ENCODE measurements at regions not wholly inside any gene's neighbourhood (a gene's known extent, or its start where the extent isn't known, plus 50 kb on each side); places are given as distances from the start of the nearest gene placed in this dataset.
A peak's percentile ranks its signal among the peaks of the same experiment; 100 is the strongest.

DNA sequence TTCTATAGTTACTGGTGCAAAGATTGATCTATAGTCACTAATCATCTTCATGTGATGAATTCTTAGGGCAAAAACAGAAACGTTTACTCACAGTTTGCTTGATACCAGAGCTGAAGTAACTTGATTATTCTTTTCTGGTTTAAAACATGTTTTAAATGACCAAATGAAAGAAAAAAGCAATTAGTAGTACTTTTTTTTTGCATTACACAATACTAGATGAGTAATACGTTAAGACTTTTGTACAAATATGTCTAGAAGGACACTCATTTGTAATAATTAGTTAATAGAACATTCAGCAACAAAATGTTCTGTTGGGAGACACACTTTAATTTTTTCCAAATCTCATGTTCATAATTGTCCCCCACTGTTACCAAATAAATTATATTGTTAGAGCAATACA is 523.2 kb downstream of the SOX2 start:
- DNase-seq, result no peak

DNA sequence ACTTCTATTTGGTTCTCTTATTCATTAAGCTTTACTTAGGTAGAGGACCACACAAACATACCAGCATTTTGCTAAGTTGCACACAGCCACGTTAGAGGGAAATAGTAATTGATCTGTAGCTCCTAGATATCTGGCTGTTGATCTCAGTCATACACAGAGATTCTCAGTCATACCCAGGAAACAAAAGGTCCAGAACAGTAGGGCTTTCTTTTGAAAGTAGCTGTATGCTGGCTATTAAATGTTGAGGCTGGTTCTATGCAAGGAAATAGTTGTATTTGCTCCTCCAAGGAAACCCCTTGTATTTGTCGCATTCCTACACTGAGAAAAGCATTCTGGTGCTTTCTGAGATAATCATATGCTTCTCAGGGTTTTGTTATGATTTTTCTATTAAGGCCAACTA is 523.8 kb downstream of the SOX2 start:
- DNase-seq, result no peak

DNA sequence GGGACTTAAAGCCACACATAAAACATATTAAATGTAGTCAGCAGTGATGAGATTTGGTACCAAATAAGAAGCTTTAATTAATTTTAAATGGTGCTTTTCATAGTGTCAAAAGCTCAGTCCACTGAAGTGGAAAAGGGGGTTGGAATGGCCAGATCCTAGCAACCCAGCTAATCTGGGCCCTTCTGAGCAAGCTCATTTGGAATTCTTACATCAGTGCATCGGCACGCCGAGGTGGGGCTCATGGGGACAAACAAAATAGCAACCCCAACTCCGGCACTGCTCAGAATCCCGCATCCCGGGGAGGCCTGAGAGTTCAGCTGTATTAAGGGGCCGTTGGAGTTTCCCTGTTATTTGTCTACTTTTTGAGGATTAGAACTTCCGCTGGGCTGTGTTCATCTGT is 526.4 kb downstream of the SOX2 start:
- DNase-seq, result no peak

DNA sequence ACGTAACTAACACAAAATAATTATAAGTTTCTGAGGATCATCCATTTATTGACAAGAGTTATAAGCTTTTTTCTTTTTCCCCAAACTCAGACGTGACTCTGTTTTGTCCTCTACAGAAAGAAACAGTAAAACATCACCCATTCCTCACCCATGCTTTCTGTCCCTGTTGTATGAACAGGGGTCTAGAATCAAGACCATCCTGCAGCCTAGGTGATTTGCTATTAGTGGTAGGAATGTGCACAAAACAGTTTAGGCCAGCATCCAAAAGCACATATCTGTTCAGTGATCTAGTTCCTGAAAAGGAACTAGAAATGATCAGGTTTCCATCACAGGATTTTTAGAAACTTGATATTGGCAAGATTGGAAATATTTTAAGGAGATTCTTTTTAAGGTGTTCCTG is 527.6 kb downstream of the SOX2 start:
- DNase-seq, result no peak

DNA sequence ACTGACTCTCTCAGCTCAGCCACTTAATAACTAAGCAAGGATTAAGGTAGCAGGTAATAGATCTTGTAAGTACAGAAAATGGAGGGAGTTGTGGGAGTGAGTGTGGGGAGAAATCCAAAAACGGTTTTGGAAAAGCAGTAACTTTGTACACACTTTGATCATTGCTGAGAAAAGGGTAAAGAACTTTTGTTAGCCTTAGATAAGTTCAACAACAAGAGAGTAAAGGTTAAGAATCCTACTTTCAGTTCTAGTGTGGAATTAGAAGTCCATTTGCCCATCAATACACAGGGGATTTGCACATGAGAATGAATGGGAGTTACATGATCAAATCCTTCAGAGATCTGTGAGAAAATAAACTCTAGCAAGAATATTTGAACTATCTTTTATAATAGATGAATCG is 528.7 kb downstream of the SOX2 start:
- no peak for DNase-seq

GRCh38 chr3:182241196-182241765 is 529.6 kb downstream of the SOX2 start:
- no peak for DNase-seq

- no peak for DNase-seq
These were observed 530.2 kb downstream of the SOX2 start for GRCh38 chr3:182241766-182242488.

DNA sequence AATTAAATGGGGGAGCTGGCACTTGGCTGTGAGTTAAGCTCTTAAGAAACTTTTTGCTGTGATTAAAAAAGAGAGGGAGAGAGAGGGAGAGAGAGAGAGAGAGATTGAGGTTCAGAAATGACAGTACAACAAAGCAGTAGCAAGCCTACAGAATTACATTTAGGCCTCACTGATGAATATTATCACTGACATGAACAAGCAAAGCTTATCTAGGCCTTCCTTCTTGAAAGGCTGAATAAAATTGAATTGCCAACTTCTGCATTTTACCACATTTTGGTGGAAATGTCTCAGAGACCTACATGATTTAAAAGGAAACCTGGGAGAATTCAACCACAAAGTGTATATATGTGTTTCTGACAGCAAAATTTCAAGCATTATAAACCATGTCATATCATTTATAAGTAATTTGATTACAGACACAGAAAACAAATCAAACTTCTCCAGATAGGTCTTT is 530.8 kb downstream of the SOX2 start:
- DNase-seq, result no peak

DNA sequence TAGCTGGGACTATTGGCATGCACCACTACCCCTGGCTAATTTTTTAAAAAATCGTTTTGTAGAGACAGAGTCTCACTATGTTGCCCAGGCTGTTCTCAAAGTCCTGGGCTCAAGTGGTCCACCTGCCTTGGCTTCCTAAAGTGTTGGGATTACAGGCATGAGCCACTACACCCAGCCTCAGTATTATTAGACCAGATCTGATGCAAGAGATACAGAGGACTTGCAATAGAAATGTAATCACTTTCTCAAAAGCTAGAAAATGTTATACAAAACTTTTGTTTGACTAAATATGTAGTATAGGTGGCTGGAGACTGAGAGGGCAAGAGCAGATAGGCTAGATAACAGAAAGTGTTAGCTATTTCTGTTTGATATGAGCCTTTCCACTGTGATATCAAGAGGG is 531.9 kb downstream of the SOX2 start:
- DNase-seq, result no peak

GRCh38 chr3:182244222-182244971 is 532.7 kb downstream of the SOX2 start:
- no peak for DNase-seq

GRCh38 chr3:182245059-182245458 is 533.3 kb downstream of the SOX2 start:
- no peak for DNase-seq

- no peak for DNase-seq
These were observed 535.1 kb downstream of the SOX2 start for GRCh38 chr3:182246870-182247269.

DNA sequence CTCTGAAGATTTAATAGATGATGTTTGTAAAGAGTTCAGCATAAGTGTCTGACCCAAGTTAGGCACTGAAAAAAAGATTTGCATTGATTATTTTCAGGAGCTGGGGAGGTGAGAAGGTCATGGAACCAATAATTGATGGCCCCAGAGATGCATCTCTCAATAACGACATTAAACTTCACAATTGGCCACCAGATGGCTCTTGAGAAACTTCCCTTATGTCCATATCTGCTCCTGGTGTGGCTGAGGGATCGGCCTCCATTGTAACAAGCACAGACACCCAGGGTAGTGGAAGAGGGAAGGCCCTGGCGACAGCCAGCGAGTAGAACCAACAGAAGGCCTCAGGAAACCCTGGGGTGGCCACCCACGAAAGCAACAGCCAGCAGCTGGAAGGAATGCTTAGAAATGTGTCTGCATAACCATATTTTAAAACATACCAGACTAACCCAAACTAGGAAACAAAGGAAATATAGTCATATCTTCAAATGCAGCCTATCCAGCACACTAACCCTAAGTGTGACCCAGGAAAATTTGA is 536.7 kb downstream of the SOX2 start:
- DNase-seq, result no peak

DNA sequence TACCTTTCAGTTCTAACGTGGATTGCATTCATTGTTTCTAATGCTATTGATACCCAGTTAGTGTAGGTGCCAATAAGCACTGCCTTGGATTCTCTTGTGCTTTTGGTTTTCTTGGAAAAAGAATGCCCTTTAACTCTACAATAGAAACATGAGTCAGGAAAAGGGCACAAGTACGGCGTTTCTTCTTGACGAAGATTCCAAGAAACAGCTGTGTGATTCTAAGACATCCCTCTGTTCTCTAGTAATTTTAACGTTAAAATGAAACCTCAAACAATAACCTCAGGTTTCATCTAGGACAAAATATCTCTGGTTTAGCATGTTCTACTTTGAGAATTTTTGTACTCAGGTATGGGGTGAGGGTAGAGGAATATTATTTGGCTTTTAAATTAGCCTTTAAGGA is 540.5 kb upstream of the ATP11B start:
- DNase-seq, result no peak

- DNase-seq, result no peak
These were observed 538.1 kb upstream of the ATP11B start for GRCh38 chr3:182255158-182255557.

DNA sequence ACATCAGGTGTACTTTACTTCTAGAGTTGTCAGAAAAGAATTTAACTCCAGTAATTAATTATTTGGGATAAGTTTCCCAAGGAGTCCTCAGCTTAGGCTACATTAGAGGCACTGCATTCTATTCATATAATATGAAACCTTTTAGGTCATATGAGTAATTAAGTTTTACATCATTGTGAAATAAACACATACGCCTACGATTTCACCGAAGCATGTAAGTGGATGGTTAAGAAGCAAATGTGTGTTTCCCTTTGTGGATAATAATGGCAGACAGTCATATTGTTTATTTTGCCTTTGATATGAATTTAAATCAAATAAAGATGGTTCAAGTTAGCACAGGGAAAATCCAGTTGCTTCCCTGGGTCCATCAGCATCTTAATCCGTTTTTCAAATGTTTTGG is 535.9 kb upstream of the ATP11B start:
- DNase-seq, result no peak

DNA sequence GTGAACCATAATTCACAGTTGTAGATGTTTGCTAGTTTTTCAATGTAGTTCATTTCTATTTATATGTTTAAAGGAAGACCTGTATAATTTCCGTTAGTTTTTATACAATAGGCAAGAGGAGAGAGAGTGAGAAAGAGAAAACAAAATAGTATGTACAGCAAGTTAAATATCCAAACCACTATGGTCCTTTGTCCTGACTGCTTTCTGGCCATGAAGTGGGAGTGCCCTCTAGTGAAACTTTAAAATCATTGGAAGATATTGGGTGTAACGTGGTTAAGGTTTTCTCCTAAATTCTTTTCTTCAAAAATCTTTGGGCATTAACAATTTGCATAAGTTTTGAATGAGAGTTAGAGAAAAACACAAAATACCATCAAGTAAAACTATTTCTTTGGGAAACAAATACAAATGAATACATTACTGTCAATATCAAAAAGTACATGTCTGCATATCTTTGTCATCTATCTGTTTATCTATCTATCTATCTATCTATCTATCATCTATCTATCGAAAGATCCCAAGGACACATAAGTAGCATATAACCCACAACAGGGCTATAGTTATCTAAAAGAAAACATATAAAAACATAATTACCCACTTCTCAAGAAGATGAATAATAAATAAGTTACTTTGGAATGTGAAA is 534.6 kb upstream of the ATP11B start:
- peak; percentile 44 for DNase-seq

DNA sequence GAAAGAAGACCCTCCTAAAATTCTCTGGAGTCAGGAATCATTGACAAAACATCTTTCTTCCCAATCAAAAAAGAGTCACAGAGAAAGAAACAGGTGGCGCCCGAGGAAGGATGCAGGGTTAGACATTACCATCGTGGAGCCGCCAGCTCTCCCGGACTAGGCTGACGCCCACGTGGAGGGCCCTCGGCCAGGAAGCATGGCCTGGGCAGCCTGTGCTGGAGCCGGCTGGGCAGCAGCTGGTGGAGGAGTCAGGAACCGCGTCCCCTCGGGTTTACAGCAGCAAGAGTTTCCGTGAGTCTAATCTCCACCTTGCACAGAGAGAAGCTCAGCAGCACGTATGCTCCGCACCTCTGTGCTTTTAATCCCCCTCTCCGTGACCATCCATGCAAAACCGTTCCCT is 533.7 kb upstream of the ATP11B start:
- peak; percentile 77 for DNase-seq

GRCh38 chr3:182261041-182261440 is 532.3 kb upstream of the ATP11B start:
- DNase-seq, result no peak

GRCh38 chr3:182268711-182269110 is 524.6 kb upstream of the ATP11B start:
- no peak for DNase-seq

DNA sequence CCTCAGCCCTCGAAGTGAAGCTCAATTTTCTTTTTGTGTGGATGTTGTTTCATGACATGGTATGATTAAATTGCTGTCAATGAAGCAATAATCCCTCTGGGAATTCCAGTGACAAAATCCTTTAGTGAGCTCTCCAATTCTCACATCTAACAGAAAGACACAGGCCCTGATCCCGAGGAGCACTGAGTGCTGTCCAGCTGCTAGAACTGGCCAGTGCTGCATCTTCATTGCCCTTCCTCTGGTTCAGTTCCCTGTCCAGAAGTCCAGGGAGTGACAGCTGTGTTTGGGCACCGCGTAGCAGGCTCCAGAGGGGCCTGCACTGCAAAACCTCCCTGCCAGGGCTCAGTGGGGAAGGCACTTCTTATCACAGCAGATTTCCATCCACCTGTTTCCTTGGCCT is 516.8 kb upstream of the ATP11B start:
- DNase-seq, result no peak

DNA sequence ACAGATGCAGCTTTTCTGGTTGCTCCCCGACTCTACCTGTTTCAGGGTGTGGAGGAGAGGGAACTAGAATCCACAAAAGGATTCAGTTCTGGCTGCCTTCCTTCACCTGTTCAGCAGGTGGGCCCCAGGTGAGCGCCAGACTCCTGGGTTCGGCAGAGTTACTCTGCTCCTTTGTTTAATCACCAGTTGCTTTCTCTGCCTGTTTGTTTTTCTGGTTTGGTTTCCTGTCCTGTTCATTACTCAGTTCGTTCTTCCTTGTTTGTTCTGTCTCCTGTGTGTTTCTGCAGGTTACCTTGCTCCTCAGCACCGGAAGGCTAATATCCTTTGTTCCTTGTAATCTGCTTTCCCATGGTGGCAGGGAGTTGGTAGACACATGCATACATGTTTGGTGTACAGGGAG is 508.5 kb upstream of the ATP11B start:
- DNase-seq, result no peak

GRCh38 chr3:182292591-182292990 is 500.7 kb upstream of the ATP11B start:
- DNase-seq, result no peak

- DNase-seq, result no peak
These were observed 499.0 kb upstream of the ATP11B start for GRCh38 chr3:182294256-182294655.
